CD4-positive, alpha-beta T cell treated with Interleukin-4 for 4 hours (primary cell): ENCODE measurements at regions not wholly inside any gene's neighbourhood (a gene's known extent, or its start where the extent isn't known, plus 50 kb on each side); places are given as distances from the start of the nearest gene placed in this dataset.

Source experiments
- DNase-seq: peaks from one replicate; pipeline ENCODE4 v3.0.0-alpha.2; 2020

DNA sequence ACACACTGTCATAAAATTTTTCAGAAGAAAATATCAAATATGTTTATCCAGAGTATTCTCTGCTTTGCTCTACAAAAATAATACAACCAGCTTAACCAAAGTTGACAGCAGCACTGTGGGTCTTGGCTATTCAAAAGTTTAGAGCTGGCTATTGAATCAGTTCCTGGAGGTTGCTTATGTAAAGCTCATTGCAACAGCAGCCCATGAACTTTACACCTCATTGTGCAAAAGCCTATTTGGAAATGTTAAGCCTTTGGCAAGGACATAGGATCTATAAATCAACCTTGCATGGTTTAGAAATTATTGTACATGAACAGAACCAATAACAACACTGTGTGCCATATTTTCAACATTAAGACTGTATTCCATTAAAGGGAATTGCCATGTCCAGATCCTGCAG lies 714.9 kb downstream of the ADGRL2 start:
- no peak for DNase-seq

GRCh38 chr1:82511441-82511840 lies 710.7 kb downstream of the ADGRL2 start:
- no peak for DNase-seq

- no peak for DNase-seq
Observed at GRCh38 chr1:82510431-82510830, 709.7 kb downstream of the ADGRL2 start.

DNA sequence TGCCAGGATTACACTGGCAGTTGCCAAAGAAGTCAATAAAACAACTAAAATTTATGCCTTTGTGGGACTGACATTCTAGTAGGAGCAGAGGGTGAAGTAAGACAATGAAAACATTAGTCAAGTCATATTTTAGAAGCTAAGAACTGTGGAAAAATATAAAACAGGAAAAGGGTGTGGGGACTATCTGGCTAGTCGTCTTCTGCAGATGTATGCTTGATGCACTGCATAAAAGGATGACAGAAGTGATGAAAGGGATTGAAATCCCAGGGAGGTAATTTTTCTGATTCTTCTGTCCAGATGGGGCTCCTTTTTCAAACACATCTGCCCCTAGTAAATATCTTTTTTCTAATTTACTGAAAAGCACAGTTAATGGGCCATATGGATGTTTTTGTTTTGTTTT lies 706.3 kb downstream of the ADGRL2 start:
- no peak for DNase-seq

DNA sequence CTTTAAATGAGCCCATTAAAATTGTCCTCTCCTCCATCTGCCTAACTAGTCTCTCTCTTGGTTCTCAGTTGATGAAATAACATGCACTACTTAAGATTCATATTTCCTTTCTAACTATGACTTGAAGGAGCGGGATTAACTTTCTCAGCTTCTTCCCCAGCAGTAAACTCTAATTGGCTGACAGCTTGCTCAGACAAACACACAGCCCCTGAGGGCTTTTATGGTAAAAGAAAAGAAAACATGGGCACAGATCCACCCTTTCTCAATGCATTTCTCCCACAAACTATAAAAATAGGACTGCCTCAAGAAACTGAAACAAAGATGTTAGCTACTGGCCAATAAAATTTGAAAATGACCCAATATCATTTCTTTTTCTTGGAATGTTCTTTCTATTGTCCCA lies 703.1 kb downstream of the ADGRL2 start:
- DNase-seq: no peak

- no peak for DNase-seq
Observed at GRCh38 chr1:82499022-82499421, 698.3 kb downstream of the ADGRL2 start.

- no peak for DNase-seq
Observed at GRCh38 chr1:82494117-82494516, 693.4 kb downstream of the ADGRL2 start.

GRCh38 chr1:82492159-82492558 lies 691.4 kb downstream of the ADGRL2 start:
- DNase-seq: no peak

GRCh38 chr1:82491301-82492048 lies 690.7 kb downstream of the ADGRL2 start:
- no peak for DNase-seq

DNA sequence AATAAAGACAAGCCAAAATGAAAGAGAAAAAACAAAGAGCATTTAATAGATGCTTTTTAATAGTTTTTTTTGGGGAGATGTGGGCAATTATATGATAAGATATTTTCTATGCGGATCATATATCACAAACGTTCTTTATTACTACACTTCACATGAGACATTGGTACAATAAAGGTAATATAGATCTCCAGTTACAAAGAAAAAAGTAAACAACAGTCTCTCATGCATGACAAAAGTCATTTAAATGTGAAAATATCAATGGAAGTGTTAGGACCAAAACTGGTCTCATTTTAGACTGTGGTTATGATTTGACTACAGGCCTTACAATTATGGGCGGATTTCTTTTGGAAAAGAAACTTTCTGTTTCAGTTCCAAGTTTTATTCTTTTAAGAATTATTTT lies 687.0 kb downstream of the ADGRL2 start:
- no peak for DNase-seq

DNA sequence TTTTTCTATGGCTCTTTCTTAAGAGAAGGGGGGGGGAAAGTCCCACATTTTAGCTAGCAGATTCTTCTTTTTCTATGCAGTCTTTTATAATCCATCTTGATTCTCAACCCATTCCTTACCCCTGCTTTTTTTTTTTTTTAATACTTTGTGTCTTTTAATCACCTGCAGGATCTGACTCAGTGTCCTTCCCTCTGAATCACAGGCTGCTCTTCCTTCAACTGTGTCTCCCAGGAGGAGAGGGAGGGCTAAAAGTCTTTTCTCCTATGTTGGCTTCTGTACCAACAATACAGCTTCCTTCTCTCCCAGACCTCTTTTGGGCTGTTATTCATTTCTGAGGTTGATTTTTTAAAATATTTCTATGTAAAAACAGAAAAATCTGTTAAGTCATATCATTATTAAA lies 686.2 kb downstream of the ADGRL2 start:
- DNase-seq: no peak

GRCh38 chr1:82486468-82486867 lies 685.7 kb downstream of the ADGRL2 start:
- DNase-seq: no peak

GRCh38 chr1:82485591-82486369 lies 685.0 kb downstream of the ADGRL2 start:
- DNase-seq: no peak

DNA sequence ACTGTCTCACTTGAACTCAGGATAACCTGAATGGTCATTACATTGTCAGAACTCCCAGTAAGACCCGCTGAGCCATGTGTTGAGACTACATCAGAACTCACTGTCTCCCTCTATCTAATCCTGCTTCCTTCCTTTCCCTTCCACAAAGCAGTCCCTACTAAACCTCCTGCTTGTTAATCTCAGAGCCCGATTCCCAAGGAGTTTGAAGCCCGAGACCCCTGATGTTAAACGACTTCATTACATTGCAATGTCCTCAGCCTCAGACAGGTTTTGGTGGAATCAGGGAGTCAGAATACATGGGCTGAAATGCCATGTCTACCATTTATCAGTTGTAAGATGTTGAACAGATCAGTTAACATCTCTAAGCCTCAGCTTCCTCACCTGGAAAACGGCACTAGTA lies 682.4 kb downstream of the ADGRL2 start:
- DNase-seq: no peak

DNA sequence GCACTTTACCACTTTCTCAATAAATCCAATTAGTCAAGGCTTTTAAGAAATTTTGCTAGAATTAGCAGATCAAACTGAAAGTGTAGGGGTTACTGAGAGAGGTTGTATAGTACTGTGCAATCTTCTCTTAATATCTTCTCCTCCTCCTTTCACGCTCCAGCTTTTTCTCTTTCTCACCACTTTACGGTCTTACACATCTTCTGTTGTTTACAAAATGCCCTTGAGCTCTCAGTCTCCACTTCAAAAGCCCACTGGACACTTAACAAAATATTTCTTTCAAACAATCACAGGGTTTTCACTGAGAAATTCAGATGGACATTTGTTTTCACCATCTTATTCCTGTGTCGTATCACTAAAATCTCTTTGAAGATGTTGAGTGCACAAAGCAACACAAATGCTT lies 678.2 kb downstream of the ADGRL2 start:
- DNase-seq: no peak

DNA sequence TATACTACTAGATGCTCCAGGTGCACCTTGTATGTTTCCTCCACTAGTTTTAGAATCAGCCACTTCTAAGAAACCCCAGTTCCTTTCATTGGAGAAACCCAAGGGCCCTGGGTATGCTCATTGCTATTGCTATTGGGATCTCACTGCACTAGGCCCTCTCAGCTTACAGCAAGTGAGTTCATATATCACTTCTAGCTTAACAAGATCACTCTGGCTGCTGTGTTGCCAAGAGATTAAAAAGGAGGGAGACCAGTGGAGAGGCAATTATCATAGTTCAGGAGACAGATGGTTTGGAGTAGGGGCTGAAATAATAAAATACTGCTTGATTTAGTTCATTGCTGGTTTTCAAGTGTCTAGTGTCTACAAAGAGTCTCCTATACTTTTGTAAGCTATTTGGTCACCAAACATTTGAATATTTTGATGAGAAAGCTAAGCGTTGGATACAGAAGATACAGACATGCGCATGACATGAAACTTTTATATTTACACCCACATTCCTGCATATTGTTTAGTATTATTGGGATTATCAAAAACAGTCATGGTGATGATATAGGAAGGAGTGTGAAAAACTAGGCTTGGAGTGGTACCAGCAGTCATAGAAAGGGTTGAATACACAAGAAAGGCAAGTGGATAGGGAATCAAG lies 671.9 kb downstream of the ADGRL2 start:
- DNase-seq: no peak

- no peak for DNase-seq
Observed at GRCh38 chr1:82466891-82467290, 666.2 kb downstream of the ADGRL2 start.

DNA sequence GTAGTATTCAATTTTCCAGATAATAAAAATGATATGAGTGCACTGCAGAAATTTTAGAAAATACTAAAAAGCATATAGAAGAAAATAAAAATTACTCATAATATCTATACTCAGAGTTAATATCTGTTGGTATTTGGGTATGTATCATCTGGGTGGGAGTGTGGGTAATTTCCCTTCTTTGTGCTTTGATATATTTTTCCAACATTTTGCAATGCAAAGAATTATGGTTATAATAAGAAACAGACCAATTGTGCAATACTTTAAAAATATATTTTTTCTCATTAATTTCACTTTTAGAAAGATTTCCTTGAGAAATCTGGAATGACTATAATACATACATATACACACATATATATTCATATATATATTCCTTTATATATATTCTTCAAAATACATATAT lies 665.7 kb downstream of the ADGRL2 start:
- no peak for DNase-seq

DNA sequence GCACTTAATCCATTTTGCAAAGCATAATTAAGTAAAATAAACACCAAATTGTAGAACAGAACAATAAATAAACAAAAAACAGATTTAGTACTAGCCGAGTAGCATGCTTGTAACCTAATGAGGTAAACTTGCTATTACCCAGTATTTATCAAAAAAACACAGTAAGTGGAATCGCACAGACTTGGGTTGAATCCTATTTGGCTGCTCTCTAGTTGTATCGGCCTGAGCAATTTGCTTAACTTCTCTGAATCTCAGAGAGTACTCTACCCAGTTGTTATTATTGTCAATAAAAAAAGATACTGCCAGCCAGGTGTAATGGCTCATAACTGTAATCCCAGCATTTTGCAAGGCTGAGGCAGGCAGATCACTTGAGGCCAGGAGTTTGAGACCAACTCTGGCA lies 664.3 kb downstream of the ADGRL2 start:
- no peak for DNase-seq

DNA sequence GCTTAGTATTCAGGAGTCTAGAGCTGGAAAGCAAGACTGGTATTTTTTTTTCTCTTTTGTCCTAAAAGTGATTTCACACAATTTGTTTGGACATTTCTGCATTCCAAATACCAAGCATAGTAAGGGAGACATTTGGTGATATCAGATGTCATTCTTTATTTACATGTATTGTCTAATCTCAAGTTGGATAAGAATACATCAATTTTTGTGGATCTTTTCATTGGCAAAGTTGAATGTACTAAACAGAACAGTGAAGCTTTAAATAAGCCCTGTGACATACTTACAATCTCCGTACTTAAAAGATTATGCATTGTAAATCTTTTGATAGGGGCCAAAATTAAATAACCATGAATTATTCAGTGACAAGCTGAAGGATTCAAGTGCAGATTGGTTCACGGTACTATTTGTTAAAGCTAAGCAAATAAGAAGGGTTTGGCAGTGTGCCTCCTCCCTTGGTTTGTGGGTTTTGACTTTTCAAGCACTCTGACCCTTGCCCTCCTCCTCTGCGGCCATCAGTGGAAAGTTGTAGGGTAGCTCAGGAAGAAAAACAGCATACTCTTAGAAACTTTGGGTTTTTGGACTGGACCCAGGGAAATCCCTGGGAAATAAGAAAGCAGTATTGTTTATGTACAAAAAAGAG lies 663.7 kb downstream of the ADGRL2 start:
- DNase-seq: no peak

GRCh38 chr1:82463951-82464350 lies 663.2 kb downstream of the ADGRL2 start:
- DNase-seq: no peak

- no peak for DNase-seq
Observed at GRCh38 chr1:82462366-82462765, 661.6 kb downstream of the ADGRL2 start.

GRCh38 chr1:82455342-82455741 lies 654.6 kb downstream of the ADGRL2 start:
- DNase-seq: no peak

- DNase-seq: no peak
Observed at GRCh38 chr1:82454431-82454830, 653.7 kb downstream of the ADGRL2 start.
